Erythroblast (primary cell): ENCODE measurements at regions not wholly inside any gene's neighbourhood (a gene's known extent, or its start where the extent isn't known, plus 50 kb on each side); places are given as distances from the start of the nearest gene placed in this dataset.

Source experiments
- DNase-seq, 2 experiments: peaks; one replicate each; lab custom pipeline; 2025; lab: John Stamatoyannopoulos, UW
- GATA1 ChIP-seq: IDR thresholded peaks from 2 replicates; pipeline ENCODE4 v1.6.1; 2011; ENCODE audit warnings: low read depth, mild to moderate bottlenecking, control low read depth, low read length, moderate library complexity
- POLR2A ChIP-seq: IDR thresholded peaks from 2 replicates; pipeline ENCODE4 v1.6.1; 2011; ENCODE audit warnings: mild to moderate bottlenecking, low read length

GRCh38 chr1:199766218-199766792 is 261.2 kb upstream of the NR5A2 start:
- no peak for DNase-seq
- no peak for TF ChIP-seq POLR2A
- no peak for TF ChIP-seq GATA1

- TF ChIP-seq POLR2A (no peak), GATA1 (no peak)
These were observed 259.8 kb upstream of the NR5A2 start for GRCh38 chr1:199767700-199768099.

GRCh38 chr1:199774433-199775089 is 252.9 kb upstream of the NR5A2 start:
- DNase-seq = no peak
- TF ChIP-seq GATA1 = no peak

More at GRCh38 chr1:199767700-199768099, 259.8 kb upstream of the NR5A2 start:
- DNase-seq = no peak

- TF ChIP-seq POLR2A = no peak
- no peak for DNase-seq
These were observed 250.6 kb upstream of the NR5A2 start for GRCh38 chr1:199776768-199777497.

GRCh38 chr1:199778324-199778955 is 249.1 kb upstream of the NR5A2 start:
- TF ChIP-seq POLR2A (no peak), GATA1 (no peak)
- peak in 1 of 2 experiments; percentile 2 for DNase-seq

- no peak for DNase-seq
- TF ChIP-seq POLR2A (no peak), GATA1 (no peak)
These were observed 247.4 kb upstream of the NR5A2 start for GRCh38 chr1:199780091-199780490.

- no peak for DNase-seq
- no peak for TF ChIP-seq POLR2A
- TF ChIP-seq GATA1 = no peak
These were observed 246.4 kb upstream of the NR5A2 start for GRCh38 chr1:199780948-199781670.

- TF ChIP-seq POLR2A (no peak), GATA1 (no peak)
- no peak for DNase-seq
These were observed 243.2 kb upstream of the NR5A2 start for GRCh38 chr1:199784138-199784895.

GRCh38 chr1:199786695-199787094 is 240.8 kb upstream of the NR5A2 start:
- DNase-seq = no peak
- TF ChIP-seq POLR2A = no peak
- no peak for TF ChIP-seq GATA1

- DNase-seq = no peak
- TF ChIP-seq GATA1 = no peak
- no peak for TF ChIP-seq POLR2A
These were observed 238.4 kb upstream of the NR5A2 start for GRCh38 chr1:199789141-199789540.

- TF ChIP-seq GATA1 (no peak), POLR2A (no peak)
- no peak for DNase-seq
These were observed 236.0 kb upstream of the NR5A2 start for GRCh38 chr1:199791495-199791894.

- TF ChIP-seq GATA1 (no peak), POLR2A (no peak)
- DNase-seq = no peak
These were observed 234.6 kb upstream of the NR5A2 start for GRCh38 chr1:199792874-199793273.

GRCh38 chr1:199794105-199794863 is 233.2 kb upstream of the NR5A2 start:
- DNase-seq = no peak
- TF ChIP-seq GATA1 = no peak
- no peak for TF ChIP-seq POLR2A
